Colon (tissue), 2 donors: ENCODE measurements at regions not wholly inside any gene's neighbourhood (a gene's known extent, or its start where the extent isn't known, plus 50 kb on each side); places are given as distances from the start of the nearest gene placed in this dataset.

Experiments used
- FAIRE-seq: peaks from 2 replicates; lab custom pipeline; 2012; peaks lifted over from hg19 to GRCh38; lab: Jason Lieb, UNC
- donor health status: control.
- donor health status: control.

GRCh38 chr2:7931808-7932207, 750.0 kb upstream of the ID2 start:
- FAIRE-seq = no peak

- peak; percentile 58 for FAIRE-seq
These were observed 748.2 kb upstream of the ID2 start for GRCh38 chr2:7933672-7934071.

GRCh38 chr2:7934476-7934875, 747.4 kb upstream of the ID2 start:
- FAIRE-seq = no peak

GRCh38 chr2:7937082-7937481, 744.8 kb upstream of the ID2 start:
- no peak for FAIRE-seq

GRCh38 chr2:7940723-7941122, 741.1 kb upstream of the ID2 start:
- no peak for FAIRE-seq

- FAIRE-seq = no peak
These were observed 738.4 kb upstream of the ID2 start for GRCh38 chr2:7943446-7943845.

GRCh38 chr2:7945026-7945425, 736.8 kb upstream of the ID2 start:
- no peak for FAIRE-seq

- FAIRE-seq = no peak
These were observed 731.7 kb upstream of the ID2 start for GRCh38 chr2:7950035-7950612.

GRCh38 chr2:7951001-7951400, 730.9 kb upstream of the ID2 start:
- no peak for FAIRE-seq

- FAIRE-seq = no peak
These were observed 730.4 kb upstream of the ID2 start for GRCh38 chr2:7951490-7951889.

- no peak for FAIRE-seq
These were observed 729.7 kb upstream of the ID2 start for GRCh38 chr2:7952046-7952745.

- no peak for FAIRE-seq
These were observed 728.7 kb upstream of the ID2 start for GRCh38 chr2:7953195-7953594.

- FAIRE-seq = no peak
These were observed 727.6 kb upstream of the ID2 start for GRCh38 chr2:7954234-7954633.

- FAIRE-seq = no peak
These were observed 725.6 kb upstream of the ID2 start for GRCh38 chr2:7956126-7956689.

- no peak for FAIRE-seq
These were observed 720.3 kb upstream of the ID2 start for GRCh38 chr2:7961550-7961949.

GRCh38 chr2:7962161-7962560, 719.7 kb upstream of the ID2 start:
- no peak for FAIRE-seq

GRCh38 chr2:7963787-7964186, 718.1 kb upstream of the ID2 start:
- no peak for FAIRE-seq

- FAIRE-seq = no peak
These were observed 715.8 kb upstream of the ID2 start for GRCh38 chr2:7966032-7966431.

- no peak for FAIRE-seq
These were observed 714.0 kb upstream of the ID2 start for GRCh38 chr2:7967707-7968405.

GRCh38 chr2:7969756-7970515, 711.9 kb upstream of the ID2 start:
- no peak for FAIRE-seq

- no peak for FAIRE-seq
These were observed 710.6 kb upstream of the ID2 start for GRCh38 chr2:7971248-7971647.

- no peak for FAIRE-seq
These were observed 710.0 kb upstream of the ID2 start for GRCh38 chr2:7971841-7972240.

GRCh38 chr2:7972670-7973069, 709.2 kb upstream of the ID2 start:
- no peak for FAIRE-seq
